Lower leg skin (tissue), 4 donors: ENCODE measurements at regions not wholly inside any gene's neighbourhood (a gene's known extent, or its start where the extent isn't known, plus 50 kb on each side); places are given as distances from the start of the nearest gene placed in this dataset.

ENCODE experiments used
- DNase-seq, 2 donors: peaks; one replicate each; pipeline ENCODE4 v3.0.0-alpha.2; 2019; ENCODE audit warnings: low spot score in 2 of 2
- H3K4me3 ChIP-seq: fragments of 200-600 bp; sonication (generic); 2 replicates; pipeline ENCODE4 v1.5.1; 2017; ENCODE audit warnings: mild to moderate bottlenecking, low read depth; ENCODE audit not compliant: poor library complexity, severe bottlenecking
- CTCF ChIP-seq, 3 donors: fragments of 450-650 bp; IDR thresholded peaks; one replicate each; pipeline ENCODE4 v1.5.1; 2016; ENCODE audit warnings: antibody characterized with exemption in 3 of 3, mild to moderate bottlenecking in 3 of 3, moderate library complexity in 2 of 3
- POLR2A ChIP-seq, 2 donors: fragments of 450-650 bp; IDR thresholded peaks; one replicate each; pipeline ENCODE4 v1.6.1; 2016 to 2017; ENCODE audit warnings: antibody characterized with exemption in 2 of 2, mild to moderate bottlenecking in 1 of 2, moderate library complexity in 1 of 2
- WGBS, 2 donors: methylation state at CpG; one replicate each; pipeline ENCODE4 v1.1.5; 2018; 5-methylcytosine and 5-hydroxymethylcytosine counted together
- intact Hi-C: fragments of 100-400 bp; cut with DNase I; formaldehyde crosslinking; loops from one replicate; pipeline ENCODE4 v1.15.0; 2023; ENCODE audit warnings: low total_unique reads

- no peak overlapping the region for H3K4me3 ChIP-seq
- no peak for TF ChIP-seq POLR2A (IDR thresholded peaks at IDR 0.05)
- no peak for TF ChIP-seq CTCF (IDR thresholded peaks at IDR 0.05)
- WGBS, 2 donors = 74 to 77% methylated on average over 8 of the region's 8 CpGs
- DNase-seq = no peak
- intact Hi-C loops = no loop called here
Measured at GRCh38 chr20:47970282-47970903, 185.1 kb upstream of the SULF2 start.

GRCh38 chr20:47969426-47969825 lies 184.1 kb upstream of the SULF2 start:
- 83 to 84% methylated on average over 6 of the region's 6 CpGs for WGBS, 2 donors

GRCh38 chr20:47968541-47969310 lies 183.4 kb upstream of the SULF2 start:
- no peak for TF ChIP-seq POLR2A (IDR thresholded peaks at IDR 0.05)
- TF ChIP-seq CTCF (IDR thresholded peaks at IDR 0.05) = no peak
- H3K4me3 ChIP-seq = no peak overlapping the region
- intact Hi-C loops = no loop called here
- 87 to 90% methylated on average over 30 to 31 of the region's 31 CpGs for WGBS, 2 donors
- DNase-seq = no peak

More at GRCh38 chr20:47969426-47969825, 184.1 kb upstream of the SULF2 start:
- intact Hi-C loops = no loop called here
- TF ChIP-seq POLR2A (IDR thresholded peaks at IDR 0.05) (no peak), CTCF (IDR thresholded peaks at IDR 0.05) (no peak)
- no peak for DNase-seq
- no peak overlapping the region for H3K4me3 ChIP-seq

GRCh38 chr20:47964149-47964548 lies 178.9 kb upstream of the SULF2 start:
- TF ChIP-seq CTCF (IDR thresholded peaks at IDR 0.05) (no peak), POLR2A (IDR thresholded peaks at IDR 0.05) (no peak)
- no peak overlapping the region for H3K4me3 ChIP-seq
- no peak for DNase-seq
- intact Hi-C loops = no loop called here
- WGBS, 2 donors = 84 to 92% methylated on average over 5 of the region's 5 CpGs

GRCh38 chr20:47963022-47963421 lies 177.7 kb upstream of the SULF2 start:
- 76 to 77% methylated on average over 8 of the region's 8 CpGs for WGBS, 2 donors
- H3K4me3 ChIP-seq = no peak overlapping the region
- intact Hi-C loops = no loop called here
- DNase-seq = no peak
- TF ChIP-seq POLR2A (IDR thresholded peaks at IDR 0.05) = no peak
- no peak for TF ChIP-seq CTCF (IDR thresholded peaks at IDR 0.05)
